Fibroblast of upper back skin (primary cell): ENCODE measurements at regions not wholly inside any gene's neighbourhood (a gene's known extent, or its start where the extent isn't known, plus 50 kb on each side); places are given as distances from the start of the nearest gene placed in this dataset.

ENCODE experiments used
- DNase-seq: peaks from one replicate; pipeline ENCODE4 v3.0.0-alpha.2; 2013

- DNase-seq, result no peak
Observed at GRCh38 chr3:120544361-120544760, 51.8 kb upstream of the NDUFB4 start.

GRCh38 chr3:120536642-120537041 is 59.5 kb upstream of the NDUFB4 start:
- DNase-seq, result no peak

GRCh38 chr3:120532969-120533368 is 63.2 kb upstream of the NDUFB4 start:
- no peak for DNase-seq

- no peak for DNase-seq
Observed at GRCh38 chr3:120528163-120528562, 68.0 kb upstream of the NDUFB4 start.

- DNase-seq, result no peak
Observed at GRCh38 chr3:120526011-120526870, 69.9 kb upstream of the NDUFB4 start.

GRCh38 chr3:120524171-120524923 is 71.8 kb upstream of the NDUFB4 start:
- peak; percentile 36 for DNase-seq

- DNase-seq, result no peak
Observed at GRCh38 chr3:120516136-120516535, 65.3 kb upstream of the FSTL1 start.

GRCh38 chr3:120512655-120513054 is 61.9 kb upstream of the FSTL1 start:
- DNase-seq, result no peak

GRCh38 chr3:120506828-120507774 is 56.3 kb upstream of the FSTL1 start:
- peak; percentile 77 for DNase-seq

GRCh38 chr3:120506076-120506827 is 55.5 kb upstream of the FSTL1 start:
- DNase-seq, result peak; percentile 62

GRCh38 chr3:120503727-120504616 is 53.2 kb upstream of the FSTL1 start:
- no peak for DNase-seq

- no peak for DNase-seq
Observed at GRCh38 chr3:120502116-120502515, 51.3 kb upstream of the FSTL1 start.
